Tongue (tissue), 1 donor: ENCODE measurements at regions not wholly inside any gene's neighbourhood (a gene's known extent, or its start where the extent isn't known, plus 50 kb on each side); places are given as distances from the start of the nearest gene placed in this dataset.
A peak's percentile ranks its signal among the peaks of the same experiment; 100 is the strongest.
"Not testable (repeated sequence)": the region's sequence is repeated elsewhere in the genome, so short reads cannot be mapped to it uniquely, and the experiment has no call there.

Experiments
- DNase-seq: peaks from one replicate; pipeline ENCODE4 v3.0.0-alpha.2; 2015

- DNase-seq: no peak
Measured at GRCh38 chr10:31124852-31125251, 93.2 kb upstream of the ZNF438 start.

- DNase-seq: no peak
Measured at GRCh38 chr10:31125789-31126188, 94.1 kb upstream of the ZNF438 start.

GRCh38 chr10:31126593-31126992 lies 94.9 kb upstream of the ZNF438 start:
- no peak for DNase-seq

GRCh38 chr10:31128536-31128935 lies 96.9 kb upstream of the ZNF438 start:
- no peak for DNase-seq

GRCh38 chr10:31129271-31129670 lies 97.6 kb upstream of the ZNF438 start:
- peak; percentile 44 for DNase-seq

- DNase-seq: no peak
Measured at GRCh38 chr10:31129880-31130405, 98.3 kb upstream of the ZNF438 start.

GRCh38 chr10:31130406-31130805 lies 98.7 kb upstream of the ZNF438 start:
- no peak for DNase-seq

- no peak for DNase-seq
Measured at GRCh38 chr10:31131251-31131650, 99.6 kb upstream of the ZNF438 start.

GRCh38 chr10:31132681-31133244 lies 101.1 kb upstream of the ZNF438 start:
- DNase-seq: no peak

- DNase-seq: no peak
Measured at GRCh38 chr10:31133251-31133791, 101.7 kb upstream of the ZNF438 start.

- peak; percentile 97 for DNase-seq
Measured at GRCh38 chr10:31133792-31134310, 102.2 kb upstream of the ZNF438 start.

GRCh38 chr10:31134311-31134952 lies 102.8 kb upstream of the ZNF438 start:
- peak; percentile 81 for DNase-seq

- no peak for DNase-seq
Measured at GRCh38 chr10:31135171-31135570, 103.5 kb upstream of the ZNF438 start.

GRCh38 chr10:31135791-31136190 lies 104.1 kb upstream of the ZNF438 start:
- not testable (repeated sequence) for DNase-seq

GRCh38 chr10:31136386-31136785 lies 104.7 kb upstream of the ZNF438 start:
- no peak for DNase-seq

- no peak for DNase-seq
Measured at GRCh38 chr10:31136930-31137885, 105.5 kb upstream of the ZNF438 start.

- no peak for DNase-seq
Measured at GRCh38 chr10:31138026-31138553, 106.4 kb upstream of the ZNF438 start.

- DNase-seq: no peak
Measured at GRCh38 chr10:31139497-31139896, 107.8 kb upstream of the ZNF438 start.

- no peak for DNase-seq
Measured at GRCh38 chr10:31140716-31141115, 109.1 kb upstream of the ZNF438 start.

- DNase-seq: no peak
Measured at GRCh38 chr10:31142026-31142425, 110.4 kb upstream of the ZNF438 start.

GRCh38 chr10:31143331-31143935 lies 111.8 kb upstream of the ZNF438 start:
- no peak for DNase-seq

- peak; percentile 40 for DNase-seq
Measured at GRCh38 chr10:31145986-31146385, 114.3 kb upstream of the ZNF438 start.
